GM10248 (cell line): ENCODE measurements at regions not wholly inside any gene's neighbourhood (a gene's known extent, or its start where the extent isn't known, plus 50 kb on each side); places are given as distances from the start of the nearest gene placed in this dataset.

ENCODE experiments used
- CTCF ChIA-PET: fragments of 300-600 bp; sonication (Branson Sonifier 250); formaldehyde crosslinking; extraction: SDS; loops from one replicate; lab custom pipeline; 2021; ENCODE audit warnings: antibody characterized with exemption; lab: Yijun Ruan, JAX
- POLR2A ChIA-PET: fragments of 350-650 bp; sonication (Branson Sonifier 250); formaldehyde crosslinking; extraction: SDS; loops from one replicate; lab custom pipeline; 2020; ENCODE audit warnings: antibody characterized with exemption; lab: Yijun Ruan, JAX
- DNase-seq: peaks from one replicate; pipeline ENCODE4 v3.0.0; 2012; ENCODE audit errors: extremely low spot score
- CTCF ChIP-seq: IDR thresholded peaks from 2 replicates; pipeline ENCODE4 v1.5.1; 2012; ENCODE audit warnings: mild to moderate bottlenecking, low read depth; ENCODE audit errors: extremely low read depth, missing control alignments, control extremely low read depth

- ChIA-PET POLR2A (no interaction called here), CTCF (interaction anchor here (1.0 kb wide), 1 partner anchor 15 kb away, joined by 3 read pairs; no protein-coding TSS in a partner anchor)
- DNase-seq: no peak
- no peak for TF ChIP-seq CTCF
Observed at GRCh38 chr4:24662542-24662941, 78.2 kb upstream of the DHX15 start.

- POLR2A ChIA-PET: no interaction called here
- no peak for DNase-seq
- TF ChIP-seq CTCF: no peak
- CTCF ChIA-PET: interaction anchor here (1.2 to 1.8 kb wide), 6 partner anchors 14 to 177 kb away, joined by 3 to 5 read pairs (median 4); no protein-coding TSS in a partner anchor
Observed at GRCh38 chr4:24664956-24665355, 80.6 kb upstream of the DHX15 start.

- ChIA-PET CTCF (interaction anchor here (1.5 to 1.8 kb wide), 2 partner anchors 14 to 19 kb away, joined by 4 read pairs; no protein-coding TSS in a partner anchor), POLR2A (no interaction called here)
- TF ChIP-seq CTCF: no peak
- no peak for DNase-seq
Observed at GRCh38 chr4:24666316-24666715, 82.0 kb upstream of the DHX15 start.

- ChIA-PET CTCF (no interaction called here), POLR2A (no interaction called here)
- no peak for DNase-seq
- TF ChIP-seq CTCF: no peak
Observed at GRCh38 chr4:24666816-24667477, 82.6 kb upstream of the DHX15 start.

- no peak for DNase-seq
Observed at GRCh38 chr4:24668956-24669355, 84.6 kb upstream of the DHX15 start.

GRCh38 chr4:24669751-24670150 lies 85.4 kb upstream of the DHX15 start:
- CTCF ChIA-PET: no interaction called here
- POLR2A ChIA-PET: no interaction called here
- TF ChIP-seq CTCF: no peak
- no peak for DNase-seq

More at GRCh38 chr4:24668956-24669355, 84.6 kb upstream of the DHX15 start:
- no peak for TF ChIP-seq CTCF
- CTCF ChIA-PET: no interaction called here
- POLR2A ChIA-PET: no interaction called here
